ENCODE measurements at regions not wholly inside any gene's neighbourhood (a gene's known extent, or its start where the extent isn't known, plus 50 kb on each side); places are given as distances from the start of the nearest gene placed in this dataset.

GRCh38 chr9:87063871-87064270 lies 116.6 kb upstream of the GAS1 start:
- H3K4me3 ChIP-seq (replicated peaks; ENCODE audit: insufficient read depth, low read length), result no peak overlapping the region
- no peak overlapping the region for H3K27ac ChIP-seq (replicated peaks)
- H3K27me3 ChIP-seq (ENCODE audit: insufficient read depth, poor library complexity, severe bottlenecking), result no peaks in the 10 kb centered on the region
- no peak for DNase-seq (ENCODE audit: low read depth in 1 of 2, low spot score in 1 of 2)
- TF ChIP-seq GABPA (IDR thresholded peaks at IDR 0.05; ENCODE audit: low read depth) (no peak), SPI1 (IDR thresholded peaks at IDR 0.05; ENCODE audit: borderline replicate concordance, low read depth) (no peak), CTCF (IDR thresholded peaks at IDR 0.05; ENCODE audit: insufficient read depth, low read length) (no peak), REST (IDR thresholded peaks at IDR 0.05; ENCODE audit: insufficient replicate concordance, low read depth) (no peak), POLR2AphosphoS5 (IDR thresholded peaks at IDR 0.05; ENCODE audit: low read depth) (no peak)

GRCh38 chr9:87064311-87064710 lies 117.0 kb upstream of the GAS1 start:
- TF ChIP-seq SPI1 (IDR thresholded peaks at IDR 0.05; ENCODE audit: borderline replicate concordance, low read depth) (no peak), POLR2AphosphoS5 (IDR thresholded peaks at IDR 0.05; ENCODE audit: low read depth) (no peak), REST (IDR thresholded peaks at IDR 0.05; ENCODE audit: insufficient replicate concordance, low read depth) (no peak), GABPA (IDR thresholded peaks at IDR 0.05; ENCODE audit: low read depth) (no peak), CTCF (IDR thresholded peaks at IDR 0.05; ENCODE audit: insufficient read depth, low read length) (no peak)
- Histone ChIP-seq H3K27ac (replicated peaks) (no peak overlapping the region), H3K27me3 (ENCODE audit: insufficient read depth, poor library complexity, severe bottlenecking) (no peaks in the 10 kb centered on the region), H3K4me3 (replicated peaks; ENCODE audit: insufficient read depth, low read length) (no peak overlapping the region)
- DNase-seq (ENCODE audit: low read depth in 1 of 2, low spot score in 1 of 2), result no peak

GRCh38 chr9:87065981-87066380 lies 118.7 kb upstream of the GAS1 start:
- TF ChIP-seq REST (IDR thresholded peaks at IDR 0.05; ENCODE audit: insufficient replicate concordance, low read depth) (no peak), GABPA (IDR thresholded peaks at IDR 0.05; ENCODE audit: low read depth) (no peak), POLR2AphosphoS5 (IDR thresholded peaks at IDR 0.05; ENCODE audit: low read depth) (no peak), CTCF (IDR thresholded peaks at IDR 0.05; ENCODE audit: insufficient read depth, low read length) (no peak), SPI1 (IDR thresholded peaks at IDR 0.05; ENCODE audit: borderline replicate concordance, low read depth) (no peak)
- DNase-seq (ENCODE audit: low read depth in 1 of 2, low spot score in 1 of 2), result no peak
- no peak overlapping the region for H3K27ac ChIP-seq (replicated peaks)
- H3K4me3 ChIP-seq (replicated peaks; ENCODE audit: insufficient read depth, low read length), result no peak overlapping the region
- H3K27me3 ChIP-seq (ENCODE audit: insufficient read depth, poor library complexity, severe bottlenecking), result no peaks in the 10 kb centered on the region
